PC-3 (cell line): ENCODE measurements at regions not wholly inside any gene's neighbourhood (a gene's known extent, or its start where the extent isn't known, plus 50 kb on each side); places are given as distances from the start of the nearest gene placed in this dataset.

ENCODE experiments used
- ATAC-seq: fragments of 200-7000 bp; cut with Tn5 transposase; 2 replicates; pipeline ENCODE4 v1.9.1; 2020; ENCODE audit warnings: mild to moderate bottlenecking, moderate library complexity
- BruUV-seq: library from RNA; stranded (reverse); fragments of 400-500 nt; replicated peaks from 2 replicates; lab custom pipeline; 2021; lab: Mats Ljungman, UMichigan
- CTCF ChIA-PET: fragments of 300-600 bp; sonication (Branson Sonifier 250); formaldehyde crosslinking; loops from one replicate; lab custom pipeline; 2022; ENCODE audit warnings: antibody characterized with exemption; lab: Charles Lee
- POLR2A ChIA-PET: fragments of 300-600 bp; sonication (Branson Sonifier 250); formaldehyde crosslinking; loops from one replicate; lab custom pipeline; 2022; ENCODE audit warnings: antibody characterized with exemption; ENCODE audit not compliant: unreplicated experiment; lab: Charles Lee
- DNase-seq: peaks from one replicate; pipeline ENCODE4 v3.0.0-alpha.2; 2015
- H2AFZ ChIP-seq: fragments of 300-600 bp; sonication (generic); 2 replicates; pipeline ENCODE4 v1.6.0; 2016; ENCODE audit warnings: antibody characterized with exemption, low read length
- H3F3A ChIP-seq: fragments of 300-600 bp; sonication (generic); one replicate; pipeline ENCODE4 v1.6.0; 2017; ENCODE audit warnings: antibody characterized with exemption, low read length, control low read depth, mild to moderate bottlenecking; ENCODE audit not compliant: unreplicated experiment
- H3K27ac ChIP-seq: fragments of 300-600 bp; sonication (generic); 2 replicates; pipeline ENCODE4 v1.5.1; 2016; ENCODE audit warnings: mild to moderate bottlenecking, low read length
- H3K27me3 ChIP-seq: fragments of 300-600 bp; sonication (generic); 2 replicates; pipeline ENCODE4 v1.6.1; 2016; ENCODE audit warnings: low read length, mixed read lengths
- H3K36me3 ChIP-seq: fragments of 300-600 bp; sonication (generic); 2 replicates; pipeline ENCODE4 v1.6.1; 2016; ENCODE audit warnings: low read depth, mixed run types, low read length, mixed read lengths
- H3K4me1 ChIP-seq: fragments of 300-600 bp; sonication (generic); 2 replicates; pipeline ENCODE4 v1.5.1; 2016; ENCODE audit warnings: low read length; ENCODE audit not compliant: insufficient read depth
- H3K4me2 ChIP-seq: fragments of 300-600 bp; sonication (generic); 2 replicates; pipeline ENCODE4 v1.6.0; 2016; ENCODE audit warnings: low read length
- H3K4me3 ChIP-seq: fragments of 300-600 bp; sonication (generic); 2 replicates; pipeline ENCODE4 v1.5.1; 2016; ENCODE audit warnings: mild to moderate bottlenecking, low read length, mixed read lengths
- H3K79me2 ChIP-seq: fragments of 300-600 bp; sonication (generic); 2 replicates; pipeline ENCODE4 v1.6.1; 2017; ENCODE audit warnings: low read length, mixed read lengths
- H3K9ac ChIP-seq: fragments of 300-600 bp; sonication (generic); 2 replicates; pipeline ENCODE4 v1.6.0; 2016; ENCODE audit warnings: mild to moderate bottlenecking, low read length
- H3K9me2 ChIP-seq: fragments of 300-600 bp; sonication (generic); replicated peaks from 2 replicates; pipeline ENCODE4 v1.6.1; 2016; ENCODE audit warnings: mixed run types, low read length, mixed read lengths
- H3K9me3 ChIP-seq: fragments of 300-600 bp; sonication (generic); 2 replicates; pipeline ENCODE4 v1.6.1; 2016; ENCODE audit warnings: low read length, mixed read lengths
- H4K20me1 ChIP-seq: fragments of 300-600 bp; sonication (generic); 2 replicates; pipeline ENCODE4 v1.6.1; 2016; ENCODE audit warnings: low read length, mixed read lengths
- CTCF ChIP-seq: fragments of 300-600 bp; sonication (generic); conservative IDR thresholded peaks from 2 replicates; pipeline ENCODE4 v1.5.1; 2017; ENCODE audit warnings: antibody characterized with exemption, low read depth, mild to moderate bottlenecking, low read length
- EZH2 ChIP-seq: fragments of 300-600 bp; sonication (generic); IDR thresholded peaks from one replicate; pipeline ENCODE4 v1.6.1; 2017; ENCODE audit warnings: antibody characterized with exemption, mild to moderate bottlenecking, low read length; ENCODE audit not compliant: unreplicated experiment
- EZH2phosphoT487 ChIP-seq: fragments of 300-600 bp; sonication (generic); IDR thresholded peaks from 2 replicates; pipeline ENCODE4 v1.6.1; 2018; ENCODE audit warnings: mild to moderate bottlenecking, antibody characterized with exemption, low read length, borderline replicate concordance
- intact Hi-C: fragments of 100-400 bp; cut with micrococcal nuclease; formaldehyde crosslinking; loops from 2 replicates; pipeline ENCODE4 v1.9.0; 2023

DNA sequence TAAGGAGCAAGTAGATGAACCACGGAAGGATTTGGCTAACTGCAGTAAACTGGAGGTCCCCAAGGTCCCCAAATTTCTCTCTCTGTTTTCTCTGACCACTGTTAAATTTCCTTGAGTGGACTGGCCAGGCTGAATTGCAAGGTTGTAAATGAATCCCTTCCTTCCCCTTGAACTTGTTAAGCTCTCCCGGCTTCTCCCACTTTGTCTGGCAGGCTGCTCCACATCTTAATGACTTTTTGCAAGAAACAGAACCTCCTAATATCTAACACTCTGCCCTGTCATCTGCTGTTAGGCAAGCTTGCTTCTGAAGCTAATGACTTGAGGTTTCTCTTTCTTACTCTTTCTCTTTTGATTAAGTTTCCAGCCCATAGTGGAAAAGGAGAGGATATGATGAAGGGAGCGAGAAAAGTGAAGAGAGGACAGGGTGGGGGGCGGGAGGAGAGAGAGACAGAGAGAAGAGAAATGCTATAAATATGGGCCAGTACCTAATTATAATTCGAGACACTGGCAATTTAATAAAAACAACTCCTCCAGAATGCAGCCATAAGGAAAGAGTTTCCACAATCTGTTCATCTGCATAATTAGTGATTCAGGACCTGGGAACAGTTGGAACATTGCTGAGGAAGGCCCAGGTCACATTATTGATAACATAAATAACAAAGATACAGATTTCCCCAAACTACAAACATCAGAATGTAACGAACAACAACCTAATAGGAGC, 437.3 kb upstream of the MPDZ start:
- no peaks in the 10 kb centered on the region for H4K20me1 ChIP-seq
- H3K9ac ChIP-seq, result 0 out of 2 replicates have a peak overlapping the region, but pooled peaks have one; percentile 67
- DNase-seq, result no peak
- no peaks in the 10 kb centered on the region for H3K27me3 ChIP-seq
- no TSS peak for BruUV-seq
- 0 out of 2 replicates have a peak overlapping the region, but pooled peaks have one; percentile 12 for H2AFZ ChIP-seq
- H3K9me3 ChIP-seq, result no peaks in the 10 kb centered on the region
- no peaks in the 10 kb centered on the region for H3K79me2 ChIP-seq
- intact Hi-C loops, result no loop called here
- no peaks in the 10 kb centered on the region for H3K9me2 ChIP-seq
- peak overlapping the region; percentile 97 for H3K27ac ChIP-seq
- TF ChIP-seq EZH2phosphoT487 (no peak), EZH2 (no peak), CTCF (no peak)
- no peak for ATAC-seq
- POLR2A ChIA-PET, result no interaction called here
- H3K36me3 ChIP-seq, result no peaks in the 10 kb centered on the region
- CTCF ChIA-PET, result no interaction called here
- no peaks in the 10 kb centered on the region for H3F3A ChIP-seq
- H3K4me1 ChIP-seq, result peaks cover 44% of the 10 kb centered on the region
- H3K4me2 ChIP-seq, result peak overlapping the region; percentile 72; the same call in 1 of the 2 replicates
- H3K4me3 ChIP-seq, result no peak overlapping the region

DNA sequence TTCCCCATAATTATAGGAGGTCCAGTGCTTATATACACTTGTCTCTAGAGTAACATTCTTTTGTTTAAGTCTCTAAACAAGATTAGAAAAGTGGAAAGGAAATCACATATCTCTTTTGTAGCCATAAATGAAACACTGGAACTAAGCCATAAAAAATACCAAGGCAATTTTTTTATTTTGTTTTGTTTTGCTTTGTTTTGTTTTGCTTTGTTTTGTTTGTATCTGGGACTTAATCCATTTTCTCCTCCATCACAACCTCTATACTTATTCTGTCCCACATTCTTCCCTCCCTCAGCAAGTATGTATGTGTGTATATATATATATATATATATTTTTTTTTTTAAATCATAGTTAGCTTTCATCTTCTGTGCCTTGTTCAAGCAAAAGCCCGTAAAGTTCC, 436.6 kb upstream of the MPDZ start:
- BruUV-seq, result no TSS peak
- intact Hi-C loops, result no loop called here
- CTCF ChIA-PET, result no interaction called here
- H2AFZ ChIP-seq, result no peak overlapping the region
- H3F3A ChIP-seq, result no peaks in the 10 kb centered on the region
- no peaks in the 10 kb centered on the region for H3K27me3 ChIP-seq
- no peaks in the 10 kb centered on the region for H3K9me3 ChIP-seq
- no peaks in the 10 kb centered on the region for H3K9me2 ChIP-seq
- no peak for TF ChIP-seq EZH2
- TF ChIP-seq CTCF, result no peak
- TF ChIP-seq EZH2phosphoT487, result no peak
- no peak overlapping the region for H3K4me3 ChIP-seq
- POLR2A ChIA-PET, result no interaction called here
- H3K9ac ChIP-seq, result no peak overlapping the region
- H4K20me1 ChIP-seq, result no peaks in the 10 kb centered on the region
- H3K27ac ChIP-seq, result no peak overlapping the region
- ATAC-seq, result no peak
- no peak for DNase-seq
- H3K79me2 ChIP-seq, result no peaks in the 10 kb centered on the region
- no peaks in the 10 kb centered on the region for H3K36me3 ChIP-seq
- H3K4me1 ChIP-seq, result peaks cover 40% of the 10 kb centered on the region
- H3K4me2 ChIP-seq, result no peak overlapping the region

GRCh38 chr9:13715430-13715829, 435.9 kb upstream of the MPDZ start:
- Histone ChIP-seq H3K9me3 (no peaks in the 10 kb centered on the region), H3K27me3 (no peaks in the 10 kb centered on the region), H2AFZ (no peak overlapping the region), H3K4me1 (peaks cover 40% of the 10 kb centered on the region), H3K9ac (no peak overlapping the region), H4K20me1 (no peaks in the 10 kb centered on the region), H3K4me3 (no peak overlapping the region), H3K27ac (no peak overlapping the region), H3K9me2 (no peaks in the 10 kb centered on the region), H3K4me2 (no peak overlapping the region), H3K79me2 (no peaks in the 10 kb centered on the region), H3K36me3 (no peaks in the 10 kb centered on the region), H3F3A (no peaks in the 10 kb centered on the region)
- BruUV-seq, result no TSS peak
- ChIA-PET CTCF (no interaction called here), POLR2A (no interaction called here)
- DNase-seq (no peak), ATAC-seq (no peak)
- intact Hi-C loops, result no loop called here
- TF ChIP-seq CTCF, result no peak
- TF ChIP-seq EZH2, result no peak
- no peak for TF ChIP-seq EZH2phosphoT487
